Effector memory CD8-positive, alpha-beta T cell (primary cell): ENCODE measurements at regions not wholly inside any gene's neighbourhood (a gene's known extent, or its start where the extent isn't known, plus 50 kb on each side); places are given as distances from the start of the nearest gene placed in this dataset.
"Not testable (repeated sequence)": the region's sequence is repeated elsewhere in the genome, so short reads cannot be mapped to it uniquely, and the experiment has no call there.

Experiments
- ATAC-seq: fragments of 150-1000 bp; cut with Tn5 transposase; replicated peaks from 2 replicates; pipeline ENCODE4 v1.10.0; 2021; ENCODE audit warnings: mild to moderate bottlenecking, moderate library complexity
- DNase-seq, 3 experiments: peaks; one replicate each; pipeline ENCODE4 v3.0.0; 2021
- H3K27ac Mint-ChIP-seq, 2 donors: one replicate each; pipeline ENCODE4 v1.8.0; 2022; ENCODE audit warnings: mild to moderate bottlenecking in 2 of 2, mixed read lengths in 2 of 2, moderate library complexity in 2 of 2
- H3K27me3 Mint-ChIP-seq, 2 donors: one replicate each; pipeline ENCODE4 v1.8.0; 2022; ENCODE audit warnings: mixed read lengths in 2 of 2
- H3K36me3 Mint-ChIP-seq: one replicate; pipeline ENCODE4 v1.8.0; 2022; ENCODE audit warnings: mild to moderate bottlenecking, moderate library complexity, mixed read lengths; ENCODE audit not compliant: insufficient read depth
- H3K4me1 Mint-ChIP-seq, 2 donors: one replicate each; pipeline ENCODE4 v1.8.0; 2022; ENCODE audit warnings: low read depth in 2 of 2, mixed read lengths in 2 of 2
- H3K4me3 Mint-ChIP-seq, 2 donors: one replicate each; pipeline ENCODE4 v1.8.0; 2022; ENCODE audit warnings: mild to moderate bottlenecking in 2 of 2, mixed read lengths in 2 of 2, moderate library complexity in 2 of 2
- H3K9me3 Mint-ChIP-seq, 2 donors: one replicate each; pipeline ENCODE4 v1.8.0; 2022; ENCODE audit warnings: mixed read lengths in 2 of 2

DNA sequence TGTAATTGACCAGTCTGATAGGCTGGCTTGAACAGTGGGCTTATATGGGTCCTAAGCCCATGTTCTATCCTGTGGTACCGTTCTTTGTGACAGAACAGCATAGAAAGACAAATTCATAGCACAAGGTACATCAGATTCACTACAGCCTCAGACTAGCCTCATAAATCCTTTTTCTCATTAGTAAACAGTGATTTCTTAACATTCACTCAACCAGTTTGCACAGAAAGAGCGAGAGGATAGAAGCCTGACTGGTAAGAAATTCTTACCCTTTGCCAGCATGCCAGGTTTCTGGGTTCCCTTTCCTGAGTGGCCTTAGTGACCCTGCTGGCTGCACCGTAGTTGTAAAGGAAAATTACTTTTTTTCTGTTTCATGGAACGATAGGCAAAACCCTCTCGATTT, 412.1 kb downstream of the SH2D4B start:
- Mint-ChIP-seq H3K27ac (no peak overlapping the region), H3K9me3 (no peaks in the 10 kb centered on the region), H3K36me3 (no peaks in the 10 kb centered on the region), H3K27me3 (no peaks in the 10 kb centered on the region), H3K4me3 (no peak overlapping the region), H3K4me1 (no peaks in the 10 kb centered on the region)
- ATAC-seq (no peak), DNase-seq (no peak)

DNA sequence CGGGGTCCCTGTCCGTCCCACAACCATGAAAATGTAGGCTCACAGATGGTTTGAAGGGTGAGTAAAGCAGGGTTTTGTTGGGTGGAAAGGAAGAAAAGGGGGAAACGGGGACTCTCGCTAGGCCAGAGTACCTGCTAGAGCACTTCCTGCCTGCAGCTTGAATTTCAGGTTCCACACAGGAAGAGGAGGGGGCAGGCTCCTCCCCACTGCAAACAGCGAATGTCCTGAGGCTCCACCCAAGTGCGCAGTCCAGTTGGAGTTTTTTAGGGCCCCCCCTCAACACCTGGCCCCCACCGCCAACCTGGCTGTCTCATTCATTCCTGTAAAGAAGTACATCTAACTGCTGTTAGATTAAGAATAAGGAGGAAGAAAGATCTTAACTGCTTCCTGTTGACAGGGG, 414.7 kb downstream of the SH2D4B start:
- Mint-ChIP-seq H3K9me3 (no peaks in the 10 kb centered on the region), H3K27me3 (no peaks in the 10 kb centered on the region), H3K4me3 (no peak overlapping the region), H3K36me3 (no peaks in the 10 kb centered on the region), H3K4me1 (no peaks in the 10 kb centered on the region), H3K27ac (no peak overlapping the region)
- DNase-seq (no peak), ATAC-seq (no peak)

DNA sequence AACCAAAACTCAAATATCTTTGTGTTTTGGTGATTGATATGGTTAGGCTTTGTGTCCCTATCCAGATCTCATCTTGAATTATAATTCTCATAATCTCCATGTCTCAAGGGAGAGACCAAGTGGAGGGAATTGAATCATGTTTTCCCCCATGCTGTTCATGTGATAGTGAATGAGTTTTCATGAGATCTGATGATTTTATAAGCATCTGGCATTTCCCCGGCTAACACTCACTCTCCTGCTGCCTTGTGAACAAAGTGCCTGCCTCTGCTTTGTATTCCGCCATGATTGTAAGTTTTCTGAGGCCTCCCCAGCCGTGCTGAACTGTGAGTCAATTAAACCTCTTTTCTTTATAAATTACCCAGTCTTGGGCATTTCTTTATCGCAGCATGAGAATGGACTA, 419.5 kb downstream of the SH2D4B start:
- H3K36me3 Mint-ChIP-seq = no peaks in the 10 kb centered on the region
- no peak overlapping the region for H3K4me3 Mint-ChIP-seq
- no peak overlapping the region for H3K27ac Mint-ChIP-seq

DNA sequence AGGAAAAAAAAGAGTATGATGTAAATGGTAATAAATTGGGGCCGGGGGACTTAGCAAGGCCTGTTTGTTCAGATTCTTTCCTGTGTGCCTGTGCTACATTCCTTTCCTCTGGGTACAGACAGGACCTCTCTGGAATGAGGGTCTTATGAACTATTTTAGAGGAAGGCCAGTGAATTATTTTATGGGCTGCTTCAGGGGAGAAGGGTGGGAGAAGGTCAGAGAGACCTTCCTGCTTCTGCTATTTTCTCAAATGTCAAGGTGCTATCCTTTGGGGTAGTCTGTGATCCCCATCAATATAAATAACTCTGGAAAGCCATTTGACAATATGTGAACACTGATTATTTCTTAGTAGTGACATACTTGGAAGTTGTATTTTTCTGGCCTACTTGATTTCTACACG, 426.5 kb downstream of the SH2D4B start:
- Mint-ChIP-seq H3K4me3 (no peak overlapping the region), H3K4me1 (no peaks in the 10 kb centered on the region), H3K9me3 (peaks cover 0 to 2% of the 10 kb centered on the region in 2 donors), H3K27ac (peak overlapping the region in 1 of 2 donors; percentile 37), H3K27me3 (no peaks in the 10 kb centered on the region), H3K36me3 (no peaks in the 10 kb centered on the region)
- no peak for DNase-seq
- no peak for ATAC-seq

More for the DNA sequence above, 419.5 kb downstream of the SH2D4B start:
- DNase-seq (no peak), ATAC-seq (no peak)
- Mint-ChIP-seq H3K9me3 (no peaks in the 10 kb centered on the region), H3K27me3 (no peaks in the 10 kb centered on the region), H3K4me1 (no peaks in the 10 kb centered on the region)

DNA sequence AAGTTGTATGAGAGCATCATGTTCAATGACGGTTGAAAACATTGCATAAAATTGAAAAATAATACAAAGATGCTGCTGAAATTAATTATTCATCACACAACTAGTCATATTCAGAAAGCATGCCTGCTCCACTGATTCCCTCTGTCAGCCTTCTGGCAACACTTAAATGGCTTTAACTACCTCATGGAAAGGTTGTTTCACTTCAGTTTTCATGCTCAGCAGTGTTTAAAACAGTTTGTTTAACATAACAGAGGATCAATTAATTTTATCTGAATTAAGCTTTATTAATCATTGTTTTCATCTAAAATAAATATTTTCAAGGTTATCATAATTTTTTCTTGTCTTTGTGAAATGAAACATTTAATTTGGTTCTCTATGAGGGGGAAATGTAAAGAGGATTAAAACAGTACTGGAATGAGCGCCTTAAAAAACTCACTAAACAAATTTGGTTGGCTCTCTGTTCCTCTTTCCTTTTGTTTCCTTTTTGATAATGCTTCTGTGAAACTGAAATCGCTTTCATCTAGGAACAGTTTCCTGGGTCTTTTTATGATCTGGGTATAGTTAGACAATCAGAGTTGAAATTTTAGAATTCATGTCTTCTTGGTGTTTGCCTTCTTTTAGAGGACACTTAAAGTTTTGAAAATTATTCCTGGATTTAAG, 427.4 kb downstream of the SH2D4B start:
- Mint-ChIP-seq H3K4me3 (no peak overlapping the region), H3K9me3 (peaks cover 0 to 2% of the 10 kb centered on the region in 2 donors), H3K27ac (no peak overlapping the region), H3K27me3 (no peaks in the 10 kb centered on the region), H3K4me1 (no peaks in the 10 kb centered on the region), H3K36me3 (no peaks in the 10 kb centered on the region)
- no peak for ATAC-seq
- no peak for DNase-seq

DNA sequence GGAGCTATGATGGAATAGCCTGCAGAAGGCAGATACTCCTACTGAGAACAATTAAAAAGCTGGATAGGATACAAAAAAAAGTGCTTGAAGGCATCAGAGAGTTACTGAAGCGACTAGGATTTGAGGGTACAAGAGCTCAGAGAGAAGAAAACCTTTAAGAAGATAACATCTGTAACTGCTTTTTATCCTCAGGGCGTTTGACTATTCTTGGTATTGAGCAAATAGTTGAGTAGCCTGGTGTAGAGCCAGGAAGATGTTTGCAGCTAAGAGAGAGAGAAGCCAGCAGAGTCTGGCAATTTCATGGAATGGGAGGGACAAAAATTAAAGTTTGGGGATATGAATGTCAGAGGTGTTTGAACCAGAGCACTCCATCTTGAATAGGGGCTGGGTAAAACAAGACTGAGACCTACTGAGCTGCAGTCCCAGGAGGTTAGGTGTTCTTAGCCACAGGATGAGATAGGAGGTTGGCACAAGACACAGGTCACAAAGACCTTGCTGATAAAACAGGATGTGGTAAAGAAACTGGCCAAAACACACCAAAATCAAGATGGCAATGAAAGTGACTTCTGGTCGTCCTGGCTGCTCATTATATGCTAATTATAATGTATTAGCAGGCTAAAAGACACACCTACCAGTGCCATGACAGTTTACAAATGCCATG, 428.8 kb downstream of the SH2D4B start:
- ATAC-seq = no peak
- no peaks in the 10 kb centered on the region for H3K4me1 Mint-ChIP-seq

DNA sequence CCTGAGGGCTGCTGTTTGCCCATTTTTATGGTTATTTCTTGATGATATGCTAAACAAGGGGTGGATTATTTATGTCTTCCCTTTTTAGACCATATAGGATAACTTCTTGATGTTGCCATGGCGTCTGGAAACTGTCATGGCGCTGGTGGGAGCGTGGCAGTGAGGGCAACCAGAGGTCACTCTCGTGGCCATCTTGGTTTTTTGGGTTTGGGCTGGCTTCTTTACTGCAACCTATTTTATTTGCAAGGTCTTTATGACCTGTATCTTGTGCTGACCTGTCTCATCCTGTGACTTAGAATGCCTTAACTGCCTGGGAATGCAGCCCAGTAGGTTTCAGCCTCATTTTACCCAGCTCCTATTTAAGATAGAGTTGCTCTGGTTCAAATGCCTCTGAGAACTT, 429.7 kb downstream of the SH2D4B start:
- H3K27ac Mint-ChIP-seq, H3K4me1 Mint-ChIP-seq, H3K27me3 Mint-ChIP-seq, H3K36me3 Mint-ChIP-seq, DNase-seq, H3K9me3 Mint-ChIP-seq, ATAC-seq, H3K4me3 Mint-ChIP-seq: not testable (repeated sequence)

More for the DNA sequence above, 428.8 kb downstream of the SH2D4B start:
- DNase-seq = no peak
- H3K4me3 Mint-ChIP-seq = no peak overlapping the region
- H3K36me3 Mint-ChIP-seq = no peaks in the 10 kb centered on the region
- no peak overlapping the region for H3K27ac Mint-ChIP-seq
- no peaks in the 10 kb centered on the region for H3K27me3 Mint-ChIP-seq
- H3K9me3 Mint-ChIP-seq = peaks cover 0 to 2% of the 10 kb centered on the region in 2 donors

DNA sequence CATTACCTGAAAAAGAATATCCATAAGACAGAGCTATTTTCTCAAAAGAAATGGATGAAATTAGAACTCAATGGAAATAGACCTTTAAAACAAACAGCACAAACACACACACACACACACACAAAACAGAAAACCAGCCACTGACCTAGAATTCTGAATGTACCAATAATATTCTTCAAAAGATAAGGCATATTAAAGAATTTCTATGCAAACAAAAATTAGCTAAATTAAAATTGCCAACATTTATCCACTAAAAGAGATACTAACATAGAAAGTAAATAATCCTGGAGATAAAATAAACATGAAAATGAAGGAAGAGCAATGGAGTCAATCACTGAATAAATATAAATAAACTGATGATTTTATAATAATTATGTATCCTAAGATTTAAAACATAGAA, 431.2 kb downstream of the SH2D4B start:
- peaks cover 0 to 2% of the 10 kb centered on the region in 2 donors for H3K9me3 Mint-ChIP-seq
- no peaks in the 10 kb centered on the region for H3K4me1 Mint-ChIP-seq
- H3K36me3 Mint-ChIP-seq = no peaks in the 10 kb centered on the region
- H3K4me3 Mint-ChIP-seq = no peak overlapping the region
- DNase-seq (no peak), ATAC-seq (no peak)
- H3K27me3 Mint-ChIP-seq = no peaks in the 10 kb centered on the region
- H3K27ac Mint-ChIP-seq = no peak overlapping the region

DNA sequence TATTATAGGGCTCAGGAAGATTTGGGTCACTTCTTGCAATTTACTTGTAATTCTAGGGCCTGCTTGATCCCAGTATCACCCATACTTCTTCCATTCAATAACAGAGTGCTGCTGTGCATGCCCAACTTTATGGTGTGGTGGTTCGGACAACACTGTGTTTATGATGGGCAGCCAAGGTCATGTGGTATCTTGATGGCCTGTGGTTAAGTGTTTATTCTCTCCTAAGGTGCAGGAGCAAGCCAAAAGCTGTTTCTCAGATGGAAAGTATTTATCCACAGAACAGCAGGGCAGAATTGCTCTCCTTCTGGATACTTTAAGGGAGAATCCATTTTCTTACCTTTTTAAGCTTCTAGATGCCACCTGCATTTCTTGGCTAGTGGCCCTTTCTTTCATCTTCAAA, 433.8 kb downstream of the SH2D4B start:
- Mint-ChIP-seq H3K36me3 (no peaks in the 10 kb centered on the region), H3K9me3 (no peaks in the 10 kb centered on the region), H3K27me3 (no peaks in the 10 kb centered on the region), H3K4me3 (no peak overlapping the region), H3K27ac (no peak overlapping the region), H3K4me1 (no peaks in the 10 kb centered on the region)
- ATAC-seq (no peak), DNase-seq (no peak)

DNA sequence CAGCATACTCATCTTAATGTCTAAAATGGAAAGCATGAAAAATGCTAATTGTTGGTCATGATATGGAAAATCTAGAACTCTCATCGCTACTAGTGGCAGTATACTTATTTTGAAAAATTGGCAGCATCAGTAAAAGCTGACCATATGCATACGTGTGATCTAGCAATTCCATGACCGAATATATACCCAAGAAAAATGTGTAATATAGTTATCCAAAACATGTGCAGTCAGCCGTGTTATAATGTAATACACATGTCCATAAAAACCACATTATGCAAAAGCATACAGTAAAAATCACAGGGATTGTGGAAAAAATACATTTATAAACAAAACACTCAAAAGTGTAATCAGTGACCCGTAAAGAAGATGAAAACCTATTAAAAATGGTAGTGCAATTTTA, 439.0 kb downstream of the SH2D4B start:
- Mint-ChIP-seq H3K36me3 (no peaks in the 10 kb centered on the region), H3K4me3 (no peak overlapping the region), H3K27me3 (no peaks in the 10 kb centered on the region), H3K9me3 (peaks cover 0 to 3% of the 10 kb centered on the region in 2 donors), H3K4me1 (no peaks in the 10 kb centered on the region), H3K27ac (no peak overlapping the region)
- ATAC-seq (no peak), DNase-seq (no peak)

DNA sequence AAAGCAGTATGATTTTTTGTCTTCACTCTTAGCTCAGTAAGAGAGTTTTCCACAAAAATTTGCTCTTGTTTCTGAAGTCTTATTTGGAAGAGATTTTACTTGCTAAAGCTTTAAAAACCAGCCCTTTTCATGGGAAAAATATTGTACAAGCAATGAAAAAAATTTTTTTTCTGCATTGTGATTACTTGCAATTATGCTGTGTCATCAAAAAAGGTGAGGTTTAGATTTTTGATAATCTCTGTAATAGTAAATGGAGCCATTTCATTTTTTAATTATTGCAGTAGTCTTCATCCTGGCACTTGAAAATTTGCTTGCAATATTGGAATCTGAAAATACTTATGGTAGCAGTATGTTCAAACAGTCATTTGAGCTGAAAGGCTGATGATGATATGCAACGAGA, 447.4 kb downstream of the SH2D4B start:
- no peak for DNase-seq
- H3K9me3 Mint-ChIP-seq = peaks cover 0 to 2% of the 10 kb centered on the region in 2 donors

DNA sequence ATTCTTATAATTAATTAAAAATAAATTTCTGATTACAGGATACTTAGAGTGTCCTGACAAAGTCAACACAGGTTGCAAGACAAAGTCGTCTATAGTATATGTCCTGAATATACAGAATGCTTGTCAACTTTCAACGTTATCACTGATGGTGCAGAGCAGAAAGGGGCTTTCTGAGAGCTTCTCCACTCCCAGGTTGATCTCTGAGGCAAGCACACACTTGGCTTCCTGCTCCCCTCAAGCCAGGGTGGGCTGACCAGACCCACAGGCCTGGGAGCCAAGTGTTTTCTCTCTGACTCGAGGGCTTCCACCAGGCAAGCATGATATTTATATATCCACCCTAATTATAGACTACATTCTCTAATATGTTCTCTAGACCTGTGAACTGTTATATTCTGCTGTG, 448.9 kb downstream of the SH2D4B start:
- Mint-ChIP-seq H3K4me1 (no peaks in the 10 kb centered on the region), H3K27ac (no peak overlapping the region), H3K27me3 (no peaks in the 10 kb centered on the region), H3K9me3 (peaks cover 0 to 2% of the 10 kb centered on the region in 2 donors), H3K36me3 (no peaks in the 10 kb centered on the region), H3K4me3 (no peak overlapping the region)
- ATAC-seq (no peak), DNase-seq (no peak)

More for the DNA sequence above, 447.4 kb downstream of the SH2D4B start:
- Mint-ChIP-seq H3K27ac (no peak overlapping the region), H3K36me3 (no peaks in the 10 kb centered on the region), H3K27me3 (no peaks in the 10 kb centered on the region), H3K4me1 (no peaks in the 10 kb centered on the region), H3K4me3 (no peak overlapping the region)
- ATAC-seq = no peak

DNA sequence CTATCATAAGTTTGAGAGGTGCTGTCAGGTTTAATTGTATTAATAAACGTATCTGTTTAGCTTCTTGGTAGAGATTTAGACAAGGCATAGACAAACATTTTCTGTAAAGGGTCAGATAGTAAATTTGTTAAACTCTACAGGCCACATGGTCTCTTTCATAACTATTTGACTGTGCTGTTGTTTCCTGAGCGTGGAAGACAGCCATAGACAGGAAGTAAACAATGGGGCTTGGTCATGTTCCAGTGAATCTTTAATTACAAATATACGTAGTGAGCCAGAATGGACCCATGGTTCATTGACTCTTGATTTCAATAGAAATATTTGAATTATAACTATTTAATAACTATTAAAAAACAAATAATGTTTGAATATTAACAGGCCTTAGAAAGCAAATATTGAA, 451.1 kb downstream of the SH2D4B start:
- no peaks in the 10 kb centered on the region for H3K4me1 Mint-ChIP-seq
- no peak overlapping the region for H3K27ac Mint-ChIP-seq

DNA sequence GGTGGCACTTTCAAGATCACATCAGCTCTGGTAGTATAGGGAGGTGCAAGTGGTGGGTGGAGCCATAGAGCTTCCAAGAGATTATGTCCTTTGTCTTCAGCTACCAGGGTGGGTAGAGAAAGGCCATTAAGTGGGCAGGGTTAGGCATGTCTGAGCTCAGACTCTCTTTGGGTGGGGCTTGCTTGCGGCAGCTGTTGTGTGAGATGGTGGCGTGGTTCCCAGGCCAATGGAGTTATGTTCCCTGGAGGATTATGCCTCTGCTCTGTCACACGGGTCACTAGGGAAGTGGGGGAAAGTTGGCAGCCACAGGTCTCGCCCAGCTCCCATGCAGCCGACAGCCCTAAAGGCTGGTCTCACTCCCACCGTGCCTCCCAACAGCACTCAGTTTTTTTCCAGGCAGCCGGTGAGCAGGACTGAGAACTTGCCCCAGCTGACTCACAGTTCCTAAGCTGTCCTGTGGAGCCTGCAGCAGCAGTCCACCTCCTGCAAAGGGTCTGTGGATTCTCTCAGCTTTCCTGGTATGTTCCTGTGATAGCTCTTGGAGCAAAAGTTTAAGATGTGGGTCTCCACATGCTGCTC, 459.0 kb downstream of the SH2D4B start:
- no peak overlapping the region for H3K27ac Mint-ChIP-seq
- H3K27me3 Mint-ChIP-seq = no peaks in the 10 kb centered on the region
- no peak for ATAC-seq
- peaks cover 17 to 25% of the 10 kb centered on the region in 2 donors for H3K9me3 Mint-ChIP-seq
- H3K4me3 Mint-ChIP-seq = no peak overlapping the region
- no peak for DNase-seq
- no peaks in the 10 kb centered on the region for H3K4me1 Mint-ChIP-seq
- no peaks in the 10 kb centered on the region for H3K36me3 Mint-ChIP-seq

More for the DNA sequence above, 451.1 kb downstream of the SH2D4B start:
- Mint-ChIP-seq H3K4me3 (no peak overlapping the region), H3K27me3 (no peaks in the 10 kb centered on the region), H3K36me3 (no peaks in the 10 kb centered on the region), H3K9me3 (peaks cover 2 to 10% of the 10 kb centered on the region in 2 donors)
- no peak for DNase-seq
- ATAC-seq = no peak
